ENCODE measurements at regions not wholly inside any gene's neighbourhood (a gene's known extent, or its start where the extent isn't known, plus 50 kb on each side); places are given as distances from the start of the nearest gene placed in this dataset.
"Not testable (repeated sequence)": the region's sequence is repeated elsewhere in the genome, so short reads cannot be mapped to it uniquely, and the experiment has no call there.

- not testable (repeated sequence) for H3K4me1 Mint-ChIP-seq (ENCODE audit: low read depth); H3K27ac Mint-ChIP-seq; H3K4me3 Mint-ChIP-seq; DNase-seq (ENCODE audit: low spot score); H3K27me3 Mint-ChIP-seq (ENCODE audit: low read depth)
- Mint-ChIP-seq H3K9me3 (peaks cover 64% of the 10 kb centered on the region), H3K36me3 (ENCODE audit: low read depth) (peaks cover 31% of the 10 kb centered on the region)
Observed at GRCh38 chr4:49117951-49118350, 131.9 kb downstream of the CWH43 start.

GRCh38 chr4:49118379-49119212, 132.5 kb downstream of the CWH43 start:
- H3K9me3 Mint-ChIP-seq: peaks cover 58% of the 10 kb centered on the region
- not testable (repeated sequence) for H3K4me3 Mint-ChIP-seq, H3K27ac Mint-ChIP-seq

GRCh38 chr4:49119345-49119744, 133.3 kb downstream of the CWH43 start:
- H3K4me3 Mint-ChIP-seq; H3K27me3 Mint-ChIP-seq (ENCODE audit: low read depth); DNase-seq (ENCODE audit: low spot score); H3K4me1 Mint-ChIP-seq (ENCODE audit: low read depth); H3K27ac Mint-ChIP-seq: not testable (repeated sequence)
- peaks cover 30% of the 10 kb centered on the region for H3K36me3 Mint-ChIP-seq (ENCODE audit: low read depth)
- H3K9me3 Mint-ChIP-seq: peaks cover 54% of the 10 kb centered on the region

More at GRCh38 chr4:49118379-49119212, 132.5 kb downstream of the CWH43 start:
- H3K4me1 Mint-ChIP-seq (ENCODE audit: low read depth); H3K27me3 Mint-ChIP-seq (ENCODE audit: low read depth); DNase-seq (ENCODE audit: low spot score): not testable (repeated sequence)
- H3K36me3 Mint-ChIP-seq (ENCODE audit: low read depth): peaks cover 31% of the 10 kb centered on the region

GRCh38 chr4:49120042-49120779, 134.1 kb downstream of the CWH43 start:
- H3K27ac Mint-ChIP-seq; H3K4me3 Mint-ChIP-seq; H3K4me1 Mint-ChIP-seq (ENCODE audit: low read depth); H3K27me3 Mint-ChIP-seq (ENCODE audit: low read depth); DNase-seq (ENCODE audit: low spot score): not testable (repeated sequence)
- H3K9me3 Mint-ChIP-seq: peaks cover 46% of the 10 kb centered on the region
- H3K36me3 Mint-ChIP-seq (ENCODE audit: low read depth): peaks cover 29% of the 10 kb centered on the region

- H3K4me3 Mint-ChIP-seq; H3K27me3 Mint-ChIP-seq (ENCODE audit: low read depth); H3K4me1 Mint-ChIP-seq (ENCODE audit: low read depth); DNase-seq (ENCODE audit: low spot score); H3K27ac Mint-ChIP-seq: not testable (repeated sequence)
- H3K36me3 Mint-ChIP-seq (ENCODE audit: low read depth): peaks cover 29% of the 10 kb centered on the region
- peaks cover 46% of the 10 kb centered on the region for H3K9me3 Mint-ChIP-seq
Observed at GRCh38 chr4:49120804-49121203, 134.7 kb downstream of the CWH43 start.

GRCh38 chr4:49126443-49126842, 140.4 kb downstream of the CWH43 start:
- H3K9me3 Mint-ChIP-seq; DNase-seq (ENCODE audit: low spot score); H3K27ac Mint-ChIP-seq; H3K27me3 Mint-ChIP-seq (ENCODE audit: low read depth); H3K36me3 Mint-ChIP-seq (ENCODE audit: low read depth); H3K4me3 Mint-ChIP-seq; H3K4me1 Mint-ChIP-seq (ENCODE audit: low read depth): not testable (repeated sequence)

GRCh38 chr4:49126858-49127257, 140.8 kb downstream of the CWH43 start:
- not testable (repeated sequence) for H3K27me3 Mint-ChIP-seq (ENCODE audit: low read depth); DNase-seq (ENCODE audit: low spot score); H3K4me3 Mint-ChIP-seq; H3K4me1 Mint-ChIP-seq (ENCODE audit: low read depth); H3K27ac Mint-ChIP-seq; H3K9me3 Mint-ChIP-seq; H3K36me3 Mint-ChIP-seq (ENCODE audit: low read depth)

- not testable (repeated sequence) for H3K9me3 Mint-ChIP-seq; H3K4me3 Mint-ChIP-seq; H3K27ac Mint-ChIP-seq; H3K27me3 Mint-ChIP-seq (ENCODE audit: low read depth); DNase-seq (ENCODE audit: low spot score); H3K4me1 Mint-ChIP-seq (ENCODE audit: low read depth); H3K36me3 Mint-ChIP-seq (ENCODE audit: low read depth)
Observed at GRCh38 chr4:49129385-49129784, 143.3 kb downstream of the CWH43 start.

GRCh38 chr4:49129870-49130269, 143.8 kb downstream of the CWH43 start:
- not testable (repeated sequence) for H3K36me3 Mint-ChIP-seq (ENCODE audit: low read depth); H3K4me3 Mint-ChIP-seq; DNase-seq (ENCODE audit: low spot score); H3K27me3 Mint-ChIP-seq (ENCODE audit: low read depth); H3K27ac Mint-ChIP-seq; H3K4me1 Mint-ChIP-seq (ENCODE audit: low read depth)
- peaks cover 11% of the 10 kb centered on the region for H3K9me3 Mint-ChIP-seq

- H3K4me1 Mint-ChIP-seq (ENCODE audit: low read depth); H3K4me3 Mint-ChIP-seq; DNase-seq (ENCODE audit: low spot score); H3K27me3 Mint-ChIP-seq (ENCODE audit: low read depth); H3K27ac Mint-ChIP-seq; H3K36me3 Mint-ChIP-seq (ENCODE audit: low read depth): not testable (repeated sequence)
- H3K9me3 Mint-ChIP-seq: peaks cover 12% of the 10 kb centered on the region
Observed at GRCh38 chr4:49130724-49131123, 144.6 kb downstream of the CWH43 start.

- not testable (repeated sequence) for DNase-seq (ENCODE audit: low spot score); H3K27ac Mint-ChIP-seq; H3K27me3 Mint-ChIP-seq (ENCODE audit: low read depth); H3K4me1 Mint-ChIP-seq (ENCODE audit: low read depth); H3K4me3 Mint-ChIP-seq
- H3K36me3 Mint-ChIP-seq (ENCODE audit: low read depth): peaks cover 18% of the 10 kb centered on the region
- H3K9me3 Mint-ChIP-seq: peaks cover 26% of the 10 kb centered on the region
Observed at GRCh38 chr4:49137043-49137442, 151.0 kb downstream of the CWH43 start.

- not testable (repeated sequence) for H3K27ac Mint-ChIP-seq; H3K4me1 Mint-ChIP-seq (ENCODE audit: low read depth); H3K4me3 Mint-ChIP-seq; H3K27me3 Mint-ChIP-seq (ENCODE audit: low read depth); DNase-seq (ENCODE audit: low spot score)
- H3K36me3 Mint-ChIP-seq (ENCODE audit: low read depth): peaks cover 20% of the 10 kb centered on the region
- H3K9me3 Mint-ChIP-seq: peaks cover 31% of the 10 kb centered on the region
Observed at GRCh38 chr4:49137961-49138360, 151.9 kb downstream of the CWH43 start.

- Mint-ChIP-seq H3K36me3 (ENCODE audit: low read depth) (peaks cover 24% of the 10 kb centered on the region), H3K9me3 (peaks cover 39% of the 10 kb centered on the region)
- H3K27me3 Mint-ChIP-seq (ENCODE audit: low read depth); H3K4me1 Mint-ChIP-seq (ENCODE audit: low read depth); H3K4me3 Mint-ChIP-seq; DNase-seq (ENCODE audit: low spot score); H3K27ac Mint-ChIP-seq: not testable (repeated sequence)
Observed at GRCh38 chr4:49138818-49139217, 152.7 kb downstream of the CWH43 start.

- Mint-ChIP-seq H3K36me3 (ENCODE audit: low read depth) (peaks cover 27% of the 10 kb centered on the region), H3K9me3 (peaks cover 42% of the 10 kb centered on the region)
- H3K4me3 Mint-ChIP-seq; H3K27me3 Mint-ChIP-seq (ENCODE audit: low read depth); DNase-seq (ENCODE audit: low spot score); H3K27ac Mint-ChIP-seq; H3K4me1 Mint-ChIP-seq (ENCODE audit: low read depth): not testable (repeated sequence)
Observed at GRCh38 chr4:49139513-49139912, 153.4 kb downstream of the CWH43 start.

Data from T-helper 2 cell treated with Interferon-gamma antibody and Interleukin-4, amounts not matched to agents 5 μg/mL and 100 μg/mL, for 36 hours (primary cell).